ENCODE measurements at regions not wholly inside any gene's neighbourhood (a gene's known extent, or its start where the extent isn't known, plus 50 kb on each side); places are given as distances from the start of the nearest gene placed in this dataset.

DNA sequence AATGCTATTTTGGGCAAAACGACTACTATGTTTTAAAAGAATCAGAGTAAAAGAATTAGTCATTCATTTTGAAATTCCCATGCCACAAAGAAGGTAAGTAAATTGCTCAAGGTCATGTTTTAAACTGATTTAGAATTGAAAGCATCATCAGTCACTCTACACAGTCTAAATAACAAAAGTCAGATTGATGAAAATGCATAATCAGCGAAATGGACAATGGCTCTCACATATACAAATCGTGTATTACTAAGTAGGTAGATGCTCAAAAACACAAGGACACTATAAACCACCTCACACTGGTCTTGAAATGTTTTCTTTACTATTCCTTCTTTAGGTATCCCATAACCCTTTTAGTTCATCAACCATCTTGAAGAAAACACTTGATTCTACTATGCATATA is 135.4 kb downstream of the OPN5 start:
- TF ChIP-seq, protein P1, sequence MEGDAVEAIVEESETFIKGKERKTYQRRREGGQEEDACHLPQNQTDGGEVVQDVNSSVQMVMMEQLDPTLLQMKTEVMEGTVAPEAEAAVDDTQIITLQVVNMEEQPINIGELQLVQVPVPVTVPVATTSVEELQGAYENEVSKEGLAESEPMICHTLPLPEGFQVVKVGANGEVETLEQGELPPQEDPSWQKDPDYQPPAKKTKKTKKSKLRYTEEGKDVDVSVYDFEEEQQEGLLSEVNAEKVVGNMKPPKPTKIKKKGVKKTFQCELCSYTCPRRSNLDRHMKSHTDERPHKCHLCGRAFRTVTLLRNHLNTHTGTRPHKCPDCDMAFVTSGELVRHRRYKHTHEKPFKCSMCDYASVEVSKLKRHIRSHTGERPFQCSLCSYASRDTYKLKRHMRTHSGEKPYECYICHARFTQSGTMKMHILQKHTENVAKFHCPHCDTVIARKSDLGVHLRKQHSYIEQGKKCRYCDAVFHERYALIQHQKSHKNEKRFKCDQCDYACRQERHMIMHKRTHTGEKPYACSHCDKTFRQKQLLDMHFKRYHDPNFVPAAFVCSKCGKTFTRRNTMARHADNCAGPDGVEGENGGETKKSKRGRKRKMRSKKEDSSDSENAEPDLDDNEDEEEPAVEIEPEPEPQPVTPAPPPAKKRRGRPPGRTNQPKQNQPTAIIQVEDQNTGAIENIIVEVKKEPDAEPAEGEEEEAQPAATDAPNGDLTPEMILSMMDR (IDR thresholded peaks at IDR 0.05) = no peak
- no peak for DNase-seq (ENCODE audit: low spot score)
- ATAC-seq (ENCODE audit: low FRiP score) = no peak

DNA sequence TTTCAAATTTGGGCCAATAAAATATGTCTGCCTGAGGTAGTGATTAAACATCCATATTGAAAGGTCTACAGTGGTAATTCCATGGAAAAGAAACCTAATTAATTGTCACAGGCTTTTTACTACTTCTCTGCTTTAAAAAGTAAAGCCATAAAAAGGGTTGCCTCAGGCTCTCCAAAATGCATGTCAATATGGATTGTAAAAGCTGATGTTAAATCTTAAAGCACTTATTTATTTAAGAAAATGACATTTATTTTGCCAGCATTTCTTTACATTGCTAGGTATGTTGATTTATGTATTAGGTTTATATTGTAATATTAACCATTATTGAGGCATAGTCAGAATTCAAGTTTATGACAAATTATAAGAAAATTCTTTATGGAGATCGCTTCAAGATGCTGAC is 133.2 kb downstream of the OPN5 start:
- TF ChIP-seq, protein P1 (IDR thresholded peaks at IDR 0.05) = no peak
- no peak for ATAC-seq (ENCODE audit: low FRiP score)
- no peak for DNase-seq (ENCODE audit: low spot score)

DNA sequence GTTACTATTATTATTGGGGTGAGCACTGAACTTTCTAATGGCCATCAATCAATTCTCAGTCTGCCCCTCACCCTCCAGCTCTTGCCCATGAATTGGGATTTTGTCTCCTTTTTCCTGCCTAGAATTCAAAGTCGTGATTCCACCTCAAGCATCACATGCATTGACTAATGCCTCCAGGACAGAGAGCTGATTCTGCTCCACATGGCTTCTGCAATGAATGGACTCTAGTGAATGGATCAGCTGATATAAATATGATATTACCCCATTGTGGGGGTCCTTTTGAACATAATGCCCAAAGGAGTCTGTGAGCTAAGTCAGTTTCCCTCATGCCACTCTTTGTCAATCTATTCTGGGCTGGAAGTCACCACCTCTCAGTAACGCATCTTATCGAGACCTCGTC is 126.4 kb downstream of the OPN5 start:
- no peak for DNase-seq (ENCODE audit: low spot score)
- no peak for ATAC-seq (ENCODE audit: low FRiP score)
- TF ChIP-seq, protein P1 (IDR thresholded peaks at IDR 0.05) = no peak

DNA sequence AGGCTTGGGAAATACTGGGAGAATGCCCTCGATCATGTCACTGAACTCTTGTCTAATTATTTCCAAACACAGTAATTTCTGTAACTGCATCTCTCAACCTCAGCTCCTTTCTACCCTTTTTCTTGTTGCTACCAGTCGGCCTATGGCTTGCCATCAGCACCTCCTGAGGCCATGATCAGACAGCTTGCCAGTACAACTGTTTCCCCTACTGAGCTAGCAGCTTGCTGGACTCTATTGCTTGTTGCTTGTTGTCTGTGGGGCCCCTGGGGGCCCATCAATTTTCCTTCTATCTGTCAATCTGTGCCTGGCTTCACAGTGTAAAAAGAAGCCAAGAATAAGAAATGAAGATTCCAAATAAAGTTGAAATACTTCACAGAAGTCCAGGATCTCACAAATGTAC is 123.9 kb downstream of the OPN5 start:
- no peak for ATAC-seq (ENCODE audit: low FRiP score)
- TF ChIP-seq, protein P1 (IDR thresholded peaks at IDR 0.05) = no peak

DNA sequence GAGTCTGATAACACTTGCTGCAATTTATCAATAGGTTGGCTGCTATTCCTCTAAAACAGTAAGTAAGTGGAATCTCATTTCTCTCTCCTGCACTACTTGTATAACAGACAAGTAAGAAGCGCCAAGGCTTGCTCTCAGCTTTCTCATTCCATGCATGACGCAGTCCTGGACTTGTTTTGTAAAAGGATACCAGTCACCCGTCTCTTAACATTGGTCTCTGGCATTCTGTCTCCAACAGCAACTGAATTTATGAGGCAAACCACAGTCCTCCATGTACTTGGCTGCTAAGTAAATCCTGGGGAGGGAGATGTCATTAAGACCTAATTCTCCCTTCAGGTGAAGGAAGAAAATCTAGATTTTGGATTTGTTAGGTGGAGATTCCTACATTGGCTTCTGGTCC is 115.4 kb downstream of the OPN5 start:
- TF ChIP-seq, protein P1 (IDR thresholded peaks at IDR 0.05) = no peak
- DNase-seq (ENCODE audit: low spot score) (no peak), ATAC-seq (ENCODE audit: low FRiP score) (no peak)

More for the DNA sequence above, 123.9 kb downstream of the OPN5 start:
- no peak for DNase-seq (ENCODE audit: low spot score)

DNA sequence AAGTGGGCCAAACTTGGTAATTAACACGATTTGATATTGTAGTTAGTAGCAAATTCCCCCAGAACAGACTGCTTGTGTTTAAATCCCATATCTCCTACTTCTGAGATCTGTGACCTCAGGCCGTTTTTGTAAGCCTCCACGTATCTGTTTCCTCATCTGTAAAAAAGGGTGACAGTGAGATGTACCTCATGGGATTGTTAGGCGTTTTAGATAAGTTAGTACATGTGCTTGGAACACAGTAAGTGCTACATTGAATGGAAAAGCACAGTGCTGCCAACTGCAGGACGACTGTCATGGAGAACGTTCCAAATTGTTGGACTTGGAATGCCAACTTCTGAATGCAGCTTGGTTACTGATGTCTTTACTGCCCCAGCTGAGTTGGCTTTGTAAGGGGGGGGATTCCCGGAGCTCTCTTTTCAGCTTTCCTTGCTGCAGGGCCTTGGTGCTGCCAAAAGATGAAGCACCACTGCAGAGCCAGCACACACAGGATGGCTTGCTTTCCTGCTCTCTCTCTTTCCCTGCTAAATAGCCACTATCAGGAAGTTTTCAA is 108.6 kb downstream of the OPN5 start:
- DNase-seq (ENCODE audit: low spot score) (no peak), ATAC-seq (ENCODE audit: low FRiP score) (no peak)
- TF ChIP-seq, protein P1 (IDR thresholded peaks at IDR 0.05) = no peak

DNA sequence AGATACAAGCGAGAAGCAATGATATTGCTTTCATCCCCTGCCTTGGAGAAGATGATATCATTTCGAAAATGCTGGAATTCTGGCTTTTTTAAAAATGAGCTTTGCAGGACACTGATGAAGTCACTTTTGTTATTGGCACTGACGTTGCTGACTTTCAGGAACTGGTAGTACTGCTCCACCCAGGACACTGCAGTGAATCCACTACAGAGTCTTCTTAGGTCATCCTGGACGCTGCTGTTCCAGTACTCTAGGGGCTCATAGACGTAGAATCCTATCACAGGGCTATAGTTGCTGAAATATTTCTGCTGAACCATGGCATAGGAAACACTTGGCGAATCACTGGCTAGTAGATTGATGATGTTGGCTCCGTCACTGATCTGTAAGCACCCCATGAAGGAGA is 97.2 kb downstream of the OPN5 start:
- ATAC-seq (ENCODE audit: low FRiP score) = no peak
- TF ChIP-seq, protein P1 (IDR thresholded peaks at IDR 0.05) = no peak
- no peak for DNase-seq (ENCODE audit: low spot score)

Measured in omental fat pad (tissue), 3 donors.